Neural cell (in vitro differentiated cells): ENCODE measurements at regions not wholly inside any gene's neighbourhood (a gene's known extent, or its start where the extent isn't known, plus 50 kb on each side); places are given as distances from the start of the nearest gene placed in this dataset.
"Not testable (repeated sequence)": the region's sequence is repeated elsewhere in the genome, so short reads cannot be mapped to it uniquely, and the experiment has no call there.

ENCODE experiments used
- H2AFZ ChIP-seq: fragments of 200-600, 300-800 bp; sonication (generic), shearing (Covaris generic); 2 replicates; pipeline ENCODE4 v1.6.0; 2014; ENCODE audit warnings: low read depth, mild to moderate bottlenecking, antibody characterized with exemption, low read length, moderate library complexity
- H3F3A ChIP-seq: fragments of 200-600 bp; shearing (Covaris generic); 2 replicates; pipeline ENCODE4 v1.6.1; 2016; ENCODE audit warnings: mild to moderate bottlenecking, moderate library complexity, mixed read lengths, antibody characterized with exemption, low read length; ENCODE audit not compliant: insufficient read depth, poor library complexity, severe bottlenecking
- H3K27ac ChIP-seq: fragments of 200-600, 300-800 bp; sonication (generic), shearing (Covaris generic); 2 replicates; pipeline ENCODE4 v1.5.1; 2014; ENCODE audit warnings: mild to moderate bottlenecking, low read length, moderate library complexity
- H3K27me3 ChIP-seq: fragments of 300-800, 200-600 bp; sonication (generic), shearing (Covaris generic); 2 replicates; pipeline ENCODE4 v1.6.0; 2014; ENCODE audit warnings: mild to moderate bottlenecking, low read depth, low read length, moderate library complexity; ENCODE audit not compliant: insufficient read depth
- H3K36me3 ChIP-seq: fragments of 300-800, 200-600 bp; sonication (generic), shearing (Covaris generic); 2 replicates; pipeline ENCODE4 v1.5.1; 2014; ENCODE audit warnings: mild to moderate bottlenecking, antibody characterized with exemption, low read length, moderate library complexity; ENCODE audit not compliant: insufficient read depth
- H3K4me2 ChIP-seq: fragments of 300-800, 200-600 bp; sonication (generic), shearing (Covaris generic); 2 replicates; pipeline ENCODE4 v1.6.0; 2014; ENCODE audit warnings: mild to moderate bottlenecking, low read length
- H3K4me3 ChIP-seq: fragments of 300-800, 200-600 bp; sonication (generic), shearing (Covaris generic); 2 replicates; pipeline ENCODE4 v1.5.1; 2014; ENCODE audit warnings: mild to moderate bottlenecking, low read length, moderate library complexity
- H3K79me2 ChIP-seq: fragments of 200-600 bp; shearing (Covaris generic); replicated peaks from 2 replicates; pipeline ENCODE4 v1.6.0; 2014; ENCODE audit warnings: mild to moderate bottlenecking, low read length, moderate library complexity; ENCODE audit not compliant: insufficient read depth
- H3K9ac ChIP-seq: fragments of 300-800, 200-600 bp; sonication (generic), shearing (Covaris generic); 2 replicates; pipeline ENCODE4 v1.6.1; 2016; ENCODE audit warnings: mild to moderate bottlenecking, low read length, mixed read lengths
- H3K9me2 ChIP-seq: fragments of 200-600 bp; shearing (Covaris generic); 2 replicates; pipeline ENCODE4 v1.6.1; 2016; ENCODE audit warnings: mild to moderate bottlenecking, low read length, mixed read lengths; ENCODE audit not compliant: insufficient read depth
- H3K9me3 ChIP-seq: fragments of 200-600, 300-800 bp; sonication (generic), shearing (Covaris generic); 2 replicates; pipeline ENCODE4 v1.6.1; 2016; ENCODE audit warnings: mild to moderate bottlenecking, mixed run types, low read length, moderate library complexity, mixed read lengths
- H4K20me1 ChIP-seq: fragments of 200-600 bp; shearing (Covaris generic); 2 replicates; pipeline ENCODE4 v1.6.1; 2016; ENCODE audit warnings: mild to moderate bottlenecking, mixed run types; ENCODE audit not compliant: insufficient read depth
- EP300 ChIP-seq: fragments of 450-650 bp; conservative IDR thresholded peaks from 2 replicates; pipeline ENCODE4 v1.6.1; 2014; ENCODE audit warnings: antibody characterized with exemption, mild to moderate bottlenecking, moderate library complexity; ENCODE audit not compliant: poor library complexity, severe bottlenecking
- EZH2 ChIP-seq: fragments of 200-600, 300-800 bp; shearing (Covaris generic), sonication (generic); IDR thresholded peaks from 2 replicates; pipeline ENCODE4 v1.6.1; 2014; ENCODE audit warnings: antibody characterized with exemption, low read length, borderline replicate concordance, mild to moderate bottlenecking; ENCODE audit not compliant: insufficient read depth, poor library complexity, severe bottlenecking
- MXI1 ChIP-seq: fragments of 450-650 bp; conservative IDR thresholded peaks from 2 replicates; pipeline ENCODE4 v1.6.1; 2014; ENCODE audit warnings: antibody characterized with exemption, mild to moderate bottlenecking; ENCODE audit not compliant: poor library complexity, severe bottlenecking
- POLR2AphosphoS5 ChIP-seq: IDR thresholded peaks from 2 replicates; pipeline ENCODE4 v1.6.1; 2012
- RAD21 ChIP-seq: fragments of 450-650 bp; conservative IDR thresholded peaks from 2 replicates; pipeline ENCODE4 v1.6.1; 2014; ENCODE audit warnings: antibody characterized with exemption, mild to moderate bottlenecking, moderate library complexity
- SMC3 ChIP-seq: fragments of 450-650 bp; conservative IDR thresholded peaks from 2 replicates; pipeline ENCODE4 v1.6.1; 2014; ENCODE audit warnings: antibody characterized with exemption, mild to moderate bottlenecking, moderate library complexity; ENCODE audit not compliant: poor library complexity
- TAF1 ChIP-seq: IDR thresholded peaks from 2 replicates; pipeline ENCODE4 v1.6.1; 2012; ENCODE audit warnings: low read depth
- TF ChIP-seq, protein P1 (sequence below): fragments of 450-650 bp; IDR thresholded peaks from 2 replicates; pipeline ENCODE4 v1.5.1; 2014; ENCODE audit warnings: antibody characterized with exemption, mild to moderate bottlenecking, moderate library complexity; ENCODE audit not compliant: poor library complexity, severe bottlenecking
- TF ChIP-seq, protein P2 (sequence below): IDR thresholded peaks from 2 replicates; pipeline ENCODE4 v1.6.1; 2012; ENCODE audit warnings: borderline replicate concordance

DNA sequence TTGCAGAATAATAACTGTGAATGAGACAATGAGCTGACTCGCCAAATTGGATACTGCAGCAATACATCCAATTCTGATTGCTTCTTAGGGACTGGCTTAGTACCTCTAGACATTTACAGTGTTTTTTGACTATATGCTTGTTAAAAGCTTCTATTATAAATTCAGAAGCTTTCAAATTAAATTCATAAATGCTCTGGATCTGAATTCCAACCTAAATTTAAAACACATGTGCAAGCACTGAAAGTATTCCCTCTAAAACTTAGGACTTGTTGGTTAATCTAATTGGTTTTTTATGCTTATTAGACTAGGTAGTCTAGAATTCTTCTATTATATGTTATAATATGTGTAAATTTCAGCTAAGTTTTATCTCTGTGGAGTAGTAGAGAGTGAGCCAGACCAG lies 306.9 kb downstream of the CPS1 start:
- Histone ChIP-seq H3F3A (no peaks in the 10 kb centered on the region), H3K27me3 (no peaks in the 10 kb centered on the region), H3K79me2 (no peaks in the 10 kb centered on the region), H3K9me2 (no peaks in the 10 kb centered on the region), H3K9ac (no peak overlapping the region), H3K9me3 (no peaks in the 10 kb centered on the region), H3K4me2 (no peak overlapping the region), H3K4me3 (no peak overlapping the region), H2AFZ (no peak overlapping the region), H4K20me1 (no peaks in the 10 kb centered on the region), H3K27ac (no peak overlapping the region), H3K36me3 (no peaks in the 10 kb centered on the region)
- no peak for TF ChIP-seq EP300
- TF ChIP-seq SMC3 = no peak
- no peak for TF ChIP-seq EZH2
- TF ChIP-seq, protein P1, sequence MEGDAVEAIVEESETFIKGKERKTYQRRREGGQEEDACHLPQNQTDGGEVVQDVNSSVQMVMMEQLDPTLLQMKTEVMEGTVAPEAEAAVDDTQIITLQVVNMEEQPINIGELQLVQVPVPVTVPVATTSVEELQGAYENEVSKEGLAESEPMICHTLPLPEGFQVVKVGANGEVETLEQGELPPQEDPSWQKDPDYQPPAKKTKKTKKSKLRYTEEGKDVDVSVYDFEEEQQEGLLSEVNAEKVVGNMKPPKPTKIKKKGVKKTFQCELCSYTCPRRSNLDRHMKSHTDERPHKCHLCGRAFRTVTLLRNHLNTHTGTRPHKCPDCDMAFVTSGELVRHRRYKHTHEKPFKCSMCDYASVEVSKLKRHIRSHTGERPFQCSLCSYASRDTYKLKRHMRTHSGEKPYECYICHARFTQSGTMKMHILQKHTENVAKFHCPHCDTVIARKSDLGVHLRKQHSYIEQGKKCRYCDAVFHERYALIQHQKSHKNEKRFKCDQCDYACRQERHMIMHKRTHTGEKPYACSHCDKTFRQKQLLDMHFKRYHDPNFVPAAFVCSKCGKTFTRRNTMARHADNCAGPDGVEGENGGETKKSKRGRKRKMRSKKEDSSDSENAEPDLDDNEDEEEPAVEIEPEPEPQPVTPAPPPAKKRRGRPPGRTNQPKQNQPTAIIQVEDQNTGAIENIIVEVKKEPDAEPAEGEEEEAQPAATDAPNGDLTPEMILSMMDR = no peak
- no peak for TF ChIP-seq RAD21
- TF ChIP-seq MXI1 = no peak
- no peak for TF ChIP-seq TAF1
- TF ChIP-seq, protein P2, sequence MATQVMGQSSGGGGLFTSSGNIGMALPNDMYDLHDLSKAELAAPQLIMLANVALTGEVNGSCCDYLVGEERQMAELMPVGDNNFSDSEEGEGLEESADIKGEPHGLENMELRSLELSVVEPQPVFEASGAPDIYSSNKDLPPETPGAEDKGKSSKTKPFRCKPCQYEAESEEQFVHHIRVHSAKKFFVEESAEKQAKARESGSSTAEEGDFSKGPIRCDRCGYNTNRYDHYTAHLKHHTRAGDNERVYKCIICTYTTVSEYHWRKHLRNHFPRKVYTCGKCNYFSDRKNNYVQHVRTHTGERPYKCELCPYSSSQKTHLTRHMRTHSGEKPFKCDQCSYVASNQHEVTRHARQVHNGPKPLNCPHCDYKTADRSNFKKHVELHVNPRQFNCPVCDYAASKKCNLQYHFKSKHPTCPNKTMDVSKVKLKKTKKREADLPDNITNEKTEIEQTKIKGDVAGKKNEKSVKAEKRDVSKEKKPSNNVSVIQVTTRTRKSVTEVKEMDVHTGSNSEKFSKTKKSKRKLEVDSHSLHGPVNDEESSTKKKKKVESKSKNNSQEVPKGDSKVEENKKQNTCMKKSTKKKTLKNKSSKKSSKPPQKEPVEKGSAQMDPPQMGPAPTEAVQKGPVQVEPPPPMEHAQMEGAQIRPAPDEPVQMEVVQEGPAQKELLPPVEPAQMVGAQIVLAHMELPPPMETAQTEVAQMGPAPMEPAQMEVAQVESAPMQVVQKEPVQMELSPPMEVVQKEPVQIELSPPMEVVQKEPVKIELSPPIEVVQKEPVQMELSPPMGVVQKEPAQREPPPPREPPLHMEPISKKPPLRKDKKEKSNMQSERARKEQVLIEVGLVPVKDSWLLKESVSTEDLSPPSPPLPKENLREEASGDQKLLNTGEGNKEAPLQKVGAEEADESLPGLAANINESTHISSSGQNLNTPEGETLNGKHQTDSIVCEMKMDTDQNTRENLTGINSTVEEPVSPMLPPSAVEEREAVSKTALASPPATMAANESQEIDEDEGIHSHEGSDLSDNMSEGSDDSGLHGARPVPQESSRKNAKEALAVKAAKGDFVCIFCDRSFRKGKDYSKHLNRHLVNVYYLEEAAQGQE = no peak
- TF ChIP-seq POLR2AphosphoS5 = no peak

DNA sequence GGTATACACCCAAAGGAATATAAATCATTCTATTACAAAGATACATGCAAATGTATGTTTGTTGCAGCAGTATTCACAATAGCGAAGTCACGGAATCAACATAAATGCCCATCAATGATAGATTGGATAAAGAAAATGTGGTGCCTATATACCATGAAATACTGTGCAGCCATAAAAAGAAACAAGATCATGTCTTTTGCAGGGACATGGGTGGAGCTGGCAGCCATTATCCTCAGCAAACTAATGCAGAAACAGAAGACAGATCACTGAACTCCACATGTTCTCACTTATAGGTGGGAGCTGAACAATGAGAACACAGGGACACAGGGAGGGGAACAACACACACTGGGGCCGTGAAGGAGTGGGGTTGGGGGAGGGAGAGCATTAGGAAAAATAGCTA lies 315.2 kb downstream of the CPS1 start:
- not testable (repeated sequence) for H3K4me3 ChIP-seq, H3F3A ChIP-seq, H3K9ac ChIP-seq, H3K9me3 ChIP-seq, H3K36me3 ChIP-seq, H4K20me1 ChIP-seq, H3K27ac ChIP-seq, H3K9me2 ChIP-seq, H3K79me2 ChIP-seq, H2AFZ ChIP-seq, H3K27me3 ChIP-seq, H3K4me2 ChIP-seq

DNA sequence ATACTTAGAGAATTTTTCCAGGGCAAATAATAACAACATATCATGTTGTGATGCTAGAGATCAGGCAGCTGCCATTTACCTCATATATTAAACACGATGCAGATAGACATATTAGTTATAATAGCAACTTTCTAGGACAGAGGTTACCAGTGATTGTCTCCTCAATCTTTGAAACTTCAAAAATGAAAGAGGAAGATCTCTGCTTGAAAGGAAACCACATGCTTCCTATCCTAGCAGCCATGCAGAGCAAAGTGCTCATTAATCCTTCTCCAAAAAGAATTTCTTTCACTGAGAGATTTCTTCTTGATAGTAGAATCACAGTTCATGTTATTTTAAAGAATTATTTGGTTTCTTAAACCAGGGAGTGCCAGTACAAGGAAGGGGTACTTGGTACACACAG lies 317.2 kb downstream of the CPS1 start:
- H4K20me1 ChIP-seq = no peaks in the 10 kb centered on the region
- TF ChIP-seq, protein P1 = no peak
- TF ChIP-seq EZH2 (no peak), EP300 (no peak), TAF1 (no peak), SMC3 (no peak), RAD21 (no peak), POLR2AphosphoS5 (no peak), MXI1 (no peak)
- TF ChIP-seq, protein P2 = no peak
- no peak overlapping the region for H3K27ac ChIP-seq
- no peaks in the 10 kb centered on the region for H3K9me2 ChIP-seq
- no peaks in the 10 kb centered on the region for H3K36me3 ChIP-seq
- H3F3A ChIP-seq = no peaks in the 10 kb centered on the region
- no peaks in the 10 kb centered on the region for H3K9me3 ChIP-seq
- H3K9ac ChIP-seq = no peak overlapping the region
- no peaks in the 10 kb centered on the region for H3K79me2 ChIP-seq
- H2AFZ ChIP-seq = no peak overlapping the region
- H3K27me3 ChIP-seq = no peaks in the 10 kb centered on the region
- no peak overlapping the region for H3K4me3 ChIP-seq
- no peak overlapping the region for H3K4me2 ChIP-seq
